RWPE2 (cell line): ENCODE measurements at regions not wholly inside any gene's neighbourhood (a gene's known extent, or its start where the extent isn't known, plus 50 kb on each side); places are given as distances from the start of the nearest gene placed in this dataset.
A peak's percentile ranks its signal among the peaks of the same experiment; 100 is the strongest.

Experiments
- ATAC-seq: fragments of 200-7000 bp; cut with Tn5 transposase; 3 replicates; pipeline ENCODE4 v1.9.1; 2021; ENCODE audit warnings: low read depth
- DNase-seq: peaks from one replicate; pipeline ENCODE4 v3.0.0-alpha.2; 2020; ENCODE audit warnings: low spot score
- H3K27ac ChIP-seq: fragments of 450-650 bp; 2 replicates; pipeline ENCODE4 v1.5.1; 2017; ENCODE audit warnings: mild to moderate bottlenecking; ENCODE audit not compliant: poor library complexity, severe bottlenecking
- H3K27me3 ChIP-seq: fragments of 250-450 bp; sonication (Bioruptor Pico); 2 replicates; pipeline ENCODE4 v1.5.1; 2021; ENCODE audit warnings: mild to moderate bottlenecking, moderate library complexity; ENCODE audit not compliant: insufficient read depth, poor library complexity, severe bottlenecking
- H3K36me3 ChIP-seq: fragments of 250-450 bp; sonication (Bioruptor Pico); 2 replicates; pipeline ENCODE4 v1.5.1; 2020; ENCODE audit warnings: low read depth, mild to moderate bottlenecking, moderate library complexity
- H3K4me1 ChIP-seq: fragments of 250-450 bp; sonication (Bioruptor Pico); 2 replicates; pipeline ENCODE4 v1.5.1; 2021; ENCODE audit warnings: mild to moderate bottlenecking, moderate library complexity; ENCODE audit not compliant: insufficient read depth, poor library complexity, severe bottlenecking
- H3K4me3 ChIP-seq: fragments of 250-450 bp; sonication (Bioruptor Pico); 2 replicates; pipeline ENCODE4 v1.5.1; 2021; ENCODE audit warnings: mild to moderate bottlenecking, moderate library complexity; ENCODE audit not compliant: severe bottlenecking
- H3K9me3 ChIP-seq: fragments of 250-450 bp; sonication (Bioruptor Pico); 2 replicates; pipeline ENCODE4 v1.5.1; 2021; ENCODE audit warnings: mild to moderate bottlenecking, moderate library complexity; ENCODE audit not compliant: severe bottlenecking
- TF ChIP-seq, protein P1 (sequence below): fragments of 450-650 bp; IDR thresholded peaks from one replicate; pipeline ENCODE4 v1.5.1; 2017; ENCODE audit warnings: mild to moderate bottlenecking, moderate library complexity; ENCODE audit not compliant: poor library complexity, severe bottlenecking

DNA sequence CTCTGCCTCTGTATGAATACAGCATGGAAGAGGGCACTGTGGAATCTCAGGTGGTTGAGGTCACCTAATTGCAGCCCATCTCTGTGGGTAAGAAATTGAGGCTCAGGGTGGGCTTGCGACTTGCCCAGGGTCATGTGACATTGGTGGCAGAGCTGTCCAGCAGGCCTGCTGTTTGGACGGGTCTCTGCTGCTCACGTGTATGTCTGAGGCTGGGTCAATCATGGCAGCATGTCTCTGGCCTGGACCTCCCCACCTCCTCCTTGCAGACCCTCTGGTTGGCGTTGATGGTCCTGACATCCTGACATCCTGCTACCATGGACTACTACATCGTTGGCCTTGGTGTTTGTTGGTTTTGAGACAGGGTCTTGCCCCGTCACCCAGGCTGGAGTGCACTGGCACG lies 64.3 kb upstream of the HPCAL1 start:
- H3K36me3 ChIP-seq = no peaks in the 10 kb centered on the region
- no peaks in the 10 kb centered on the region for H3K4me1 ChIP-seq
- DNase-seq = no peak
- TF ChIP-seq, protein P1, sequence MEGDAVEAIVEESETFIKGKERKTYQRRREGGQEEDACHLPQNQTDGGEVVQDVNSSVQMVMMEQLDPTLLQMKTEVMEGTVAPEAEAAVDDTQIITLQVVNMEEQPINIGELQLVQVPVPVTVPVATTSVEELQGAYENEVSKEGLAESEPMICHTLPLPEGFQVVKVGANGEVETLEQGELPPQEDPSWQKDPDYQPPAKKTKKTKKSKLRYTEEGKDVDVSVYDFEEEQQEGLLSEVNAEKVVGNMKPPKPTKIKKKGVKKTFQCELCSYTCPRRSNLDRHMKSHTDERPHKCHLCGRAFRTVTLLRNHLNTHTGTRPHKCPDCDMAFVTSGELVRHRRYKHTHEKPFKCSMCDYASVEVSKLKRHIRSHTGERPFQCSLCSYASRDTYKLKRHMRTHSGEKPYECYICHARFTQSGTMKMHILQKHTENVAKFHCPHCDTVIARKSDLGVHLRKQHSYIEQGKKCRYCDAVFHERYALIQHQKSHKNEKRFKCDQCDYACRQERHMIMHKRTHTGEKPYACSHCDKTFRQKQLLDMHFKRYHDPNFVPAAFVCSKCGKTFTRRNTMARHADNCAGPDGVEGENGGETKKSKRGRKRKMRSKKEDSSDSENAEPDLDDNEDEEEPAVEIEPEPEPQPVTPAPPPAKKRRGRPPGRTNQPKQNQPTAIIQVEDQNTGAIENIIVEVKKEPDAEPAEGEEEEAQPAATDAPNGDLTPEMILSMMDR = no peak
- no peak overlapping the region for H3K4me3 ChIP-seq
- H3K9me3 ChIP-seq = no peaks in the 10 kb centered on the region
- H3K27me3 ChIP-seq = no peaks in the 10 kb centered on the region
- no peak overlapping the region for H3K27ac ChIP-seq
- ATAC-seq = no peak

DNA sequence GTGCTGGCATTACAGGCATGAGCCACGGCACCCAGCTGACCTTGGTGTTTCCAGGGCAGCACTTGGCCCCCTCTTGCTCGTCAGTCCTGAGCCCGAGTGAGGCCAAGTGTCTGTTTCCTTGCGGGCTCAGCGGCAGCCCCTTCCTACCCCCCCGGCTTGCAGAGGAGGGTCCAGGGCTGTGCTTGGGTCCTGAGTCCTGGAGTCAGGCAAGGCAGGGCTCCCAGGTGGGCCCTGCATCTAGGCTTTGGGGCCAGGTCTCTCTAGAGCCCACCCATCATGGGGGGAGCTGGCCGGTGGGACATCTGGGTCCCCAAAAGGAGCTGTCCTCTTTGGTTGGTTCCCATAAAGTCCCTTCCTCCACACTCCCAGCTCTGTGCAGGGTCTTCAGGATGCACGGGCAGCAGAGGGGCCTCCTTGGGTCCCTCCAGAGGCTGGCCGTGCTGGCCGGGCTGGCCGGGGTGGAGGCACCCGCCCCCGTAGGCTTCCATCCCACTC lies 63.7 kb upstream of the HPCAL1 start:
- no peak overlapping the region for H3K27ac ChIP-seq
- H3K27me3 ChIP-seq = no peaks in the 10 kb centered on the region
- DNase-seq = peak; percentile 39
- TF ChIP-seq, protein P1 = no peak
- H3K9me3 ChIP-seq = no peaks in the 10 kb centered on the region
- H3K4me1 ChIP-seq = no peaks in the 10 kb centered on the region
- ATAC-seq = no peak
- no peaks in the 10 kb centered on the region for H3K36me3 ChIP-seq
- H3K4me3 ChIP-seq = no peak overlapping the region

DNA sequence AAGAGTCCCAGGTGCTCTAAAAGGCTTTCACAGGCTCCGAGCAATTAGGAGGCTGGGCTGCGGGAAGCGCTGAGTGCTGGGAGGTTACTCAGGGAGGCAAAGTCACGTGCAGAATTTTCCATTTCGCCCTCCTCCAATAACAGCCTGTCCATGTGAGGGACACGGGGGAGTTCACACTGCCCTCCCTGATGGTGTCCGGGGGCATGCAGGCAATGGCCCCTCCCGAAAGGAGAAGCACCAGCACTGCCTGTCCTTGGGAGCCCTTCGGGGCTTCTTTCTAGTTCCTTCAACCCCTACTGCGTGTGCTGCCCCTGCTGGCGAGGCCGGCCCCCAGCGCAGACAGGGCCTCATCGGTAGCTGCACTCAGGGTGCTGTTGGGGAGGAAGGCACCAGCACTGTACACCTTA lies 63.1 kb upstream of the HPCAL1 start:
- H3K4me3 ChIP-seq = no peak overlapping the region
- no peak overlapping the region for H3K27ac ChIP-seq
- peak; percentile 34 for DNase-seq
- no peaks in the 10 kb centered on the region for H3K27me3 ChIP-seq
- H3K9me3 ChIP-seq = no peaks in the 10 kb centered on the region
- TF ChIP-seq, protein P1 = no peak
- H3K36me3 ChIP-seq = no peaks in the 10 kb centered on the region
- H3K4me1 ChIP-seq = no peaks in the 10 kb centered on the region
- no peak for ATAC-seq

DNA sequence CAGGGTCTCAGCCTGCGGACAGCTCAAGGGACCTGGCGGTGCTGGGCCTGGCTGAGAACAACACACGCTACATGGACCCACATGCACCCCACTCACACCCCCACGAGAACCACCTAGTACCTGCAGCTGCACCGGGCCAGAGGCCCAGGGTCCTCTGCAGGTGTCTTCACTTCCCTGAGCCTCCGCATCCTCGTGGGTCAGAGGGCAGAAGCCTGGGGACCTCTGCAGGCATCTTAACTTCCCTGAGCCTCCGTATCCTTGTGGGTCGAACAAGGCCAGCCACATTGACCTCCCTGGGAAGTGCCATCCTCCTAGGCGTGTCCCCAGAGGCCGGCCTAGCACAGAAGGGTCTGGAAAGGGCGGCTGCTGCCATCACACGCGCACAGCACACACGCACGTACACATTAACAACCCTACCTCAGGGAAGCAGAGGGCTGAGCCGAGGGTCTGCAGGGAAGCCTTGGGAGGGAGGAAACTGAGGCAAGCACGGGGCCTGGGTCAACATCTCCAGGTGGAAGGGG lies 62.5 kb upstream of the HPCAL1 start:
- Histone ChIP-seq H3K36me3 (no peaks in the 10 kb centered on the region), H3K4me3 (no peak overlapping the region), H3K9me3 (no peaks in the 10 kb centered on the region), H3K27me3 (no peaks in the 10 kb centered on the region), H3K27ac (no peak overlapping the region), H3K4me1 (no peaks in the 10 kb centered on the region)
- ATAC-seq = no peak
- TF ChIP-seq, protein P1 = no peak
- DNase-seq = peak; percentile 38

DNA sequence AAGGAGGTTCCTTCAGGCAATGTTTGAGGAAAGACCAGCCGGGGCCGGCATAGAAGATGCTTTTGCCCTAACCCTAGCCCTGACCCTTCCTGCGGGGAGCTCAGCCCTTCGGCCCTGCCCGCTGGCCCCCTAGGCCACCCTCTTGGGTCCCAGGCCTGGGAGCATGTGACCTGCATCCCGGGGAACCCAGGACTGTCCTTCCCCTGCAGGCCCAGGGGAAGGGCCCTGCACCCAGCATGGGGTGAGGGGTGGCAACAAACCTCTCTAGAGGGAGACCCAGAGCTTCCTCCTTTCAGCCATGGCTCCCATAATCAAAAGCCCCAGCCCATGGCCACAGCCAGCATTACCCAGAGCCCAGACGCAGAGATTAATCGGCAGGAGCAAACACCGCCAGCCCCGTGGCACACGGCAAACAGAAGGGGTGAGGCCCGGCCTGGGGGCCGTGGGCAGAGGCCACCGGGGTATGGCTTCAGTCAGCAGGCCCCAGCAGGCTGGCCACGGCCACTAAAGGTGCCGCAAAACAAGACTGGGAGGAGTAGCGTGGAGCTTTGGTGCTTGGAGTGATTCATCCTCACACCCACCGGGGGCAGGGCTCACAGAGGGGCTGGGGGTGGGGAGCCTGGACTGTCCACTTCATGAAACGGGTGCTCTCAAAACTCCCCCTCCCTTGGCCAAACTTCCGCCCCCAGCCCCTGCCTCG lies 61.6 kb upstream of the HPCAL1 start:
- Histone ChIP-seq H3K36me3 (no peaks in the 10 kb centered on the region), H3K27ac (no peak overlapping the region), H3K4me3 (no peak overlapping the region), H3K27me3 (no peaks in the 10 kb centered on the region), H3K9me3 (no peaks in the 10 kb centered on the region), H3K4me1 (no peaks in the 10 kb centered on the region)
- TF ChIP-seq, protein P1 = no peak
- DNase-seq (peak; percentile 37), ATAC-seq (no peak)
